Aorta (tissue), 5 donors: ENCODE measurements at regions not wholly inside any gene's neighbourhood (a gene's known extent, or its start where the extent isn't known, plus 50 kb on each side); places are given as distances from the start of the nearest gene placed in this dataset.

Experiments used
- ATAC-seq: fragments of 200-7000 bp; cut with Tn5 transposase; one replicate; pipeline ENCODE4 v1.9.1; 2022; ENCODE audit warnings: moderate library complexity; ENCODE audit not compliant: low FRiP score
- DNase-seq, 2 donors: peaks; one replicate each; pipeline ENCODE4 v3.0.0-alpha.2; 2020
- H3K27ac ChIP-seq, 2 donors: one replicate each; pipeline ENCODE4 v1.5.1; 2013; ENCODE audit warnings: low read length in 2 of 2, mild to moderate bottlenecking in 2 of 2, moderate library complexity in 2 of 2, control low read depth in 1 of 2, inconsistent platforms in 1 of 2, low read depth in 1 of 2
- H3K27me3 ChIP-seq, 2 donors: one replicate each; pipeline ENCODE4 v1.6.1; 2013; ENCODE audit warnings: control low read depth in 1 of 2, low read length in 1 of 2, mild to moderate bottlenecking in 1 of 2, moderate library complexity in 1 of 2; ENCODE audit not compliant: insufficient read depth in 2 of 2, control insufficient read depth in 1 of 2
- H3K36me3 ChIP-seq, 2 donors: one replicate each; pipeline ENCODE4 v1.6.1; 2013; ENCODE audit warnings: control low read depth in 1 of 2, low read length in 1 of 2, mild to moderate bottlenecking in 1 of 2; ENCODE audit not compliant: insufficient read depth in 2 of 2, control insufficient read depth in 1 of 2
- H3K4me1 ChIP-seq, 2 donors: one replicate each; pipeline ENCODE4 v1.6.1; 2013; ENCODE audit warnings: low read length in 2 of 2, control low read depth in 1 of 2, mild to moderate bottlenecking in 1 of 2, moderate library complexity in 1 of 2; ENCODE audit not compliant: insufficient read depth in 2 of 2, control insufficient read depth in 1 of 2
- H3K4me3 ChIP-seq, 2 donors: one replicate each; pipeline ENCODE4 v1.5.1; 2013; ENCODE audit warnings: low read length in 2 of 2, control low read depth in 1 of 2, mild to moderate bottlenecking in 1 of 2
- H3K9me3 ChIP-seq: one replicate; pipeline ENCODE4 v1.6.1; 2013; ENCODE audit warnings: mild to moderate bottlenecking, low read length; ENCODE audit not compliant: control insufficient read depth
- WGBS, 2 donors: extraction: QIAGEN DNeasy Blood & Tissue Kit; methylation state at CpG; one replicate each; pipeline ENCODE4 v1.1.7; 2013; 5-methylcytosine and 5-hydroxymethylcytosine counted together
- intact Hi-C, 2 donors: fragments of 100-400 bp; cut with DNase I; formaldehyde crosslinking; loops; one replicate each; pipeline versions ENCODE4 v1.14.2 to v1.15.0; 2022
- donor health status: healthy with polysubstance abuse.
- donor health status: Bipolar disorder and iron deficiency.
- donor health status: DM: no; HTN: no; CAD: no.
- donor health status: DM: no; HTN: no; CAD: no.
- donor health status: DM: yes; HTN: yes; CAD: no.

- Histone ChIP-seq H3K27me3 (no peaks in the 10 kb centered on the region), H3K27ac (no peak overlapping the region), H3K4me3 (no peak overlapping the region), H3K36me3 (no peaks in the 10 kb centered on the region), H3K9me3 (peaks cover 1% of the 10 kb centered on the region), H3K4me1 (no peaks in the 10 kb centered on the region)
- intact Hi-C loops, result no loop called here
- ATAC-seq, result no peak
- DNase-seq, result no peak
- WGBS, 2 donors, result 91 to 95% methylated on average over 5 of the region's 5 CpGs
Observed at GRCh38 chr2:5751873-5752482, 59.8 kb downstream of the SOX11 start.

GRCh38 chr2:5756272-5756671 is 64.1 kb downstream of the SOX11 start:
- WGBS, 2 donors, result 72 to 75% methylated on average over 15 of the region's 15 CpGs

GRCh38 chr2:5758346-5758745 is 66.2 kb downstream of the SOX11 start:
- Histone ChIP-seq H3K27ac (no peak overlapping the region), H3K4me1 (no peaks in the 10 kb centered on the region), H3K36me3 (no peaks in the 10 kb centered on the region), H3K4me3 (no peak overlapping the region), H3K27me3 (peaks cover 0 to 1% of the 10 kb centered on the region in 2 donors), H3K9me3 (no peaks in the 10 kb centered on the region)
- intact Hi-C loops, result no loop called here
- DNase-seq (no peak), ATAC-seq (no peak)
- 85 to 95% methylated on average over 5 of the region's 5 CpGs for WGBS, 2 donors

More at GRCh38 chr2:5756272-5756671, 64.1 kb downstream of the SOX11 start:
- Histone ChIP-seq H3K9me3 (peaks cover 1% of the 10 kb centered on the region), H3K4me3 (no peak overlapping the region), H3K27ac (no peak overlapping the region), H3K27me3 (peaks cover 0 to 1% of the 10 kb centered on the region in 2 donors), H3K36me3 (no peaks in the 10 kb centered on the region), H3K4me1 (no peaks in the 10 kb centered on the region)
- no peak for DNase-seq
- intact Hi-C loops, result no loop called here
- no peak for ATAC-seq

GRCh38 chr2:5759949-5760348 is 67.8 kb downstream of the SOX11 start:
- intact Hi-C loops, result no loop called here
- Histone ChIP-seq H3K9me3 (no peaks in the 10 kb centered on the region), H3K27me3 (peaks cover 0 to 1% of the 10 kb centered on the region in 2 donors), H3K4me3 (no peak overlapping the region), H3K36me3 (no peaks in the 10 kb centered on the region), H3K4me1 (no peaks in the 10 kb centered on the region), H3K27ac (no peak overlapping the region)
- ATAC-seq (no peak), DNase-seq (no peak)
- WGBS, 2 donors, result 86 to 96% methylated on average over 3 of the region's 3 CpGs

- ATAC-seq, result no peak
- H3K27ac ChIP-seq, result no peak overlapping the region
- H3K4me1 ChIP-seq, result no peaks in the 10 kb centered on the region
- no peaks in the 10 kb centered on the region for H3K9me3 ChIP-seq
- no peak overlapping the region for H3K4me3 ChIP-seq
- peaks cover 0 to 1% of the 10 kb centered on the region in 2 donors for H3K27me3 ChIP-seq
- DNase-seq, result no peak
- 61 to 74% methylated on average over 3 of the region's 3 CpGs for WGBS, 2 donors
- intact Hi-C loops, result no loop called here
- no peaks in the 10 kb centered on the region for H3K36me3 ChIP-seq
Observed at GRCh38 chr2:5763531-5763930, 71.3 kb downstream of the SOX11 start.

- no peaks in the 10 kb centered on the region for H3K36me3 ChIP-seq
- no peak overlapping the region for H3K27ac ChIP-seq
- no peaks in the 10 kb centered on the region for H3K9me3 ChIP-seq
- intact Hi-C loops, result no loop called here
- H3K4me1 ChIP-seq, result no peaks in the 10 kb centered on the region
- peaks cover 0 to 1% of the 10 kb centered on the region in 2 donors for H3K27me3 ChIP-seq
- ATAC-seq (no peak), DNase-seq (no peak)
- H3K4me3 ChIP-seq, result no peak overlapping the region
- 40 to 45% methylated on average over 5 of the region's 5 CpGs for WGBS, 2 donors
Observed at GRCh38 chr2:5764041-5764440, 71.9 kb downstream of the SOX11 start.

GRCh38 chr2:5766056-5766455 is 73.9 kb downstream of the SOX11 start:
- 2 to 5% methylated on average over 2 of the region's 2 CpGs for WGBS, 2 donors
- Histone ChIP-seq H3K27ac (no peak overlapping the region), H3K4me1 (no peaks in the 10 kb centered on the region), H3K36me3 (no peaks in the 10 kb centered on the region), H3K27me3 (no peaks in the 10 kb centered on the region), H3K9me3 (no peaks in the 10 kb centered on the region), H3K4me3 (no peak overlapping the region)
- no peak for DNase-seq
- ATAC-seq, result no peak
- intact Hi-C loops, result no loop called here

GRCh38 chr2:5766561-5766960 is 74.4 kb downstream of the SOX11 start:
- Histone ChIP-seq H3K27ac (no peak overlapping the region), H3K27me3 (no peaks in the 10 kb centered on the region), H3K4me3 (no peak overlapping the region), H3K9me3 (no peaks in the 10 kb centered on the region), H3K4me1 (no peaks in the 10 kb centered on the region), H3K36me3 (no peaks in the 10 kb centered on the region)
- ATAC-seq (no peak), DNase-seq (no peak)
- intact Hi-C loops, result no loop called here
- 60 to 79% methylated on average over 2 of the region's 2 CpGs for WGBS, 2 donors

GRCh38 chr2:5777131-5777535 is 84.9 kb downstream of the SOX11 start:
- 70 to 77% methylated on average over 4 of the region's 4 CpGs for WGBS, 2 donors
- no peaks in the 10 kb centered on the region for H3K4me1 ChIP-seq
- H3K27ac ChIP-seq, result no peak overlapping the region
- intact Hi-C loops, result no loop called here
- H3K4me3 ChIP-seq, result no peak overlapping the region
- H3K36me3 ChIP-seq, result no peaks in the 10 kb centered on the region
- no peaks in the 10 kb centered on the region for H3K27me3 ChIP-seq
- ATAC-seq, result no peak
- no peak for DNase-seq
- H3K9me3 ChIP-seq, result no peaks in the 10 kb centered on the region
